GM12891 (cell line): ENCODE measurements at regions not wholly inside any gene's neighbourhood (a gene's known extent, or its start where the extent isn't known, plus 50 kb on each side); places are given as distances from the start of the nearest gene placed in this dataset.

Source experiments
- PAX5 ChIP-seq: IDR thresholded peaks from 2 replicates; pipeline ENCODE4 v1.6.1; 2011; ENCODE audit warnings: low read length, moderate library complexity, mild to moderate bottlenecking; ENCODE audit not compliant: insufficient read depth, severe bottlenecking
- POLR2A ChIP-seq: IDR thresholded peaks from 2 replicates; pipeline ENCODE4 v1.6.1; 2011; ENCODE audit warnings: low read depth, low read length, control low read depth
- POLR2AphosphoS5 ChIP-seq: IDR thresholded peaks from 2 replicates; pipeline ENCODE4 v1.6.1; 2011; ENCODE audit warnings: low read depth, low read length, control low read depth
- TAF1 ChIP-seq: IDR thresholded peaks from 2 replicates; pipeline ENCODE4 v1.6.1; 2011; ENCODE audit warnings: low read depth, low read length, control low read depth

- TF ChIP-seq TAF1 (no peak), POLR2A (no peak), POLR2AphosphoS5 (no peak), PAX5 (no peak)
Measured at GRCh38 chr21:35506352-35506751, 457.2 kb upstream of the RUNX1 start.
